Astrocyte (in vitro differentiated cells and primary cell): ENCODE measurements at regions not wholly inside any gene's neighbourhood (a gene's known extent, or its start where the extent isn't known, plus 50 kb on each side); places are given as distances from the start of the nearest gene placed in this dataset.

ENCODE experiments used
- DNase-seq: peaks from one replicate; pipeline ENCODE4 v3.0.0-alpha.2; 2010; ENCODE audit warnings: low read depth
- FAIRE-seq: peaks from 2 replicates; lab custom pipeline; 2011; peaks lifted over from hg19 to GRCh38; lab: Jason Lieb, UNC
- H2AFZ ChIP-seq: 2 replicates; pipeline ENCODE4 v1.6.0; 2012; ENCODE audit warnings: low read depth, low read length, inconsistent platforms
- H3K27ac ChIP-seq: 2 replicates; pipeline ENCODE4 v1.5.1; 2011; ENCODE audit warnings: low read depth, low read length, inconsistent platforms
- H3K27me3 ChIP-seq: 2 replicates; pipeline ENCODE4 v1.6.0; 2011; ENCODE audit warnings: low read length, inconsistent platforms; ENCODE audit not compliant: insufficient read depth
- H3K36me3 ChIP-seq: 2 replicates; pipeline ENCODE4 v1.5.1; 2011; ENCODE audit warnings: low read length, inconsistent platforms; ENCODE audit not compliant: insufficient read depth
- H3K4me1 ChIP-seq: 2 replicates; pipeline ENCODE4 v1.5.1; 2011; ENCODE audit warnings: low read length, inconsistent platforms; ENCODE audit not compliant: insufficient read depth
- H3K4me2 ChIP-seq: 2 replicates; pipeline ENCODE4 v1.6.0; 2012; ENCODE audit warnings: low read length, inconsistent platforms
- H3K4me3 ChIP-seq: 2 replicates; pipeline ENCODE4 v1.5.1; 2011; ENCODE audit warnings: low read depth, mild to moderate bottlenecking, low read length, inconsistent platforms; ENCODE audit not compliant: insufficient read depth
- H3K79me2 ChIP-seq: 2 replicates; pipeline ENCODE4 v1.6.0; 2012; ENCODE audit warnings: mild to moderate bottlenecking, low read length, inconsistent platforms; ENCODE audit not compliant: insufficient read depth
- H3K9ac ChIP-seq: 2 replicates; pipeline ENCODE4 v1.6.0; 2012; ENCODE audit warnings: mild to moderate bottlenecking, low read length, inconsistent platforms
- H3K9me3 ChIP-seq: 2 replicates; pipeline ENCODE4 v1.5.1; 2012; ENCODE audit warnings: low read depth, mild to moderate bottlenecking, low read length, inconsistent platforms; ENCODE audit not compliant: insufficient read depth
- H4K20me1 ChIP-seq: 2 replicates; pipeline ENCODE4 v1.6.0; 2012; ENCODE audit warnings: low read length, inconsistent platforms; ENCODE audit not compliant: insufficient read depth
- H3K27ac Mint-ChIP-seq: one replicate; pipeline ENCODE4 v1.8.0; 2021; ENCODE audit warnings: mild to moderate bottlenecking, mixed read lengths; ENCODE audit not compliant: unreplicated experiment
- H3K27me3 Mint-ChIP-seq: one replicate; pipeline ENCODE4 v1.8.0; 2021; ENCODE audit warnings: low read depth, mixed read lengths; ENCODE audit not compliant: unreplicated experiment
- H3K36me3 Mint-ChIP-seq: one replicate; pipeline ENCODE4 v1.8.0; 2021; ENCODE audit warnings: low read depth, mixed read lengths; ENCODE audit not compliant: unreplicated experiment
- H3K4me1 Mint-ChIP-seq: one replicate; pipeline ENCODE4 v1.8.0; 2021; ENCODE audit warnings: low read depth, mixed read lengths; ENCODE audit not compliant: unreplicated experiment
- H3K4me3 Mint-ChIP-seq: one replicate; pipeline ENCODE4 v1.8.0; 2021; ENCODE audit warnings: mild to moderate bottlenecking, moderate library complexity, mixed read lengths; ENCODE audit not compliant: unreplicated experiment
- H3K9me3 Mint-ChIP-seq: one replicate; pipeline ENCODE4 v1.8.0; 2021; ENCODE audit warnings: mild to moderate bottlenecking, mixed read lengths; ENCODE audit not compliant: unreplicated experiment
- EZH2 ChIP-seq: IDR thresholded peaks from 2 replicates; pipeline ENCODE4 v1.6.1; 2012; ENCODE audit warnings: mild to moderate bottlenecking, low read length, inconsistent platforms; ENCODE audit not compliant: insufficient read depth
- TF ChIP-seq, protein P1 (sequence below): IDR thresholded peaks from 2 replicates; pipeline ENCODE4 v1.5.1; 2011; ENCODE audit warnings: low read depth, mild to moderate bottlenecking, inconsistent platforms, low read length, moderate library complexity; ENCODE audit not compliant: insufficient read depth

DNA sequence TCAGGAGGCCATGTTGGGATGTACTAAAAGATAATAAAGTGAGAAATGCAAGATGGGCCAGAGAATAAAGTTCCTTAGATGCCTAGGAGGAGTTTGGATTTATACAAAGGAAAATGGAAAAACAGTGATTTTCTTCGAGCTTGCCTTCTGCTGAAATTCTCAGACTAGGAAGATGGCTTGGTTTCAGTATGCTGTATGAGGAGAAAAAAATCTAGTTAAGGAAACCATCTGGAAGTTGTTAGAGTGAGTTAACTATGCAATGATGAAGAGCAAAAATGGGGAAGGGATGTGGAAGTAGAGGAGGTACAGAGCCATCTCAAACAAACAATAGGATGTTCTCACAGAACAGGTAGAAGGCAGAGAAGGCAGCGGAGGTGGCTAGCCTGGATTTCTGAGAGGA, 162.9 kb upstream of the FTMT start:
- H3K9me3 Mint-ChIP-seq = no peaks in the 10 kb centered on the region
- Histone ChIP-seq H3K36me3 (no peaks in the 10 kb centered on the region), H3K79me2 (no peaks in the 10 kb centered on the region), H3K9ac (no peak overlapping the region), H4K20me1 (no peaks in the 10 kb centered on the region), H2AFZ (no peak overlapping the region), H3K27me3 (no peaks in the 10 kb centered on the region), H3K27ac (no peak overlapping the region), H3K4me3 (no peak overlapping the region), H3K4me2 (no peak overlapping the region), H3K4me1 (no peaks in the 10 kb centered on the region), H3K9me3 (no peaks in the 10 kb centered on the region)
- peaks cover 9% of the 10 kb centered on the region for H3K4me1 Mint-ChIP-seq
- no peak overlapping the region for H3K4me3 Mint-ChIP-seq
- H3K27me3 Mint-ChIP-seq = no peaks in the 10 kb centered on the region
- H3K27ac Mint-ChIP-seq = no peak overlapping the region
- no peak for TF ChIP-seq EZH2
- TF ChIP-seq, protein P1, sequence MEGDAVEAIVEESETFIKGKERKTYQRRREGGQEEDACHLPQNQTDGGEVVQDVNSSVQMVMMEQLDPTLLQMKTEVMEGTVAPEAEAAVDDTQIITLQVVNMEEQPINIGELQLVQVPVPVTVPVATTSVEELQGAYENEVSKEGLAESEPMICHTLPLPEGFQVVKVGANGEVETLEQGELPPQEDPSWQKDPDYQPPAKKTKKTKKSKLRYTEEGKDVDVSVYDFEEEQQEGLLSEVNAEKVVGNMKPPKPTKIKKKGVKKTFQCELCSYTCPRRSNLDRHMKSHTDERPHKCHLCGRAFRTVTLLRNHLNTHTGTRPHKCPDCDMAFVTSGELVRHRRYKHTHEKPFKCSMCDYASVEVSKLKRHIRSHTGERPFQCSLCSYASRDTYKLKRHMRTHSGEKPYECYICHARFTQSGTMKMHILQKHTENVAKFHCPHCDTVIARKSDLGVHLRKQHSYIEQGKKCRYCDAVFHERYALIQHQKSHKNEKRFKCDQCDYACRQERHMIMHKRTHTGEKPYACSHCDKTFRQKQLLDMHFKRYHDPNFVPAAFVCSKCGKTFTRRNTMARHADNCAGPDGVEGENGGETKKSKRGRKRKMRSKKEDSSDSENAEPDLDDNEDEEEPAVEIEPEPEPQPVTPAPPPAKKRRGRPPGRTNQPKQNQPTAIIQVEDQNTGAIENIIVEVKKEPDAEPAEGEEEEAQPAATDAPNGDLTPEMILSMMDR = no peak
- DNase-seq = no peak
- H3K36me3 Mint-ChIP-seq = no peaks in the 10 kb centered on the region
- no peak for FAIRE-seq

DNA sequence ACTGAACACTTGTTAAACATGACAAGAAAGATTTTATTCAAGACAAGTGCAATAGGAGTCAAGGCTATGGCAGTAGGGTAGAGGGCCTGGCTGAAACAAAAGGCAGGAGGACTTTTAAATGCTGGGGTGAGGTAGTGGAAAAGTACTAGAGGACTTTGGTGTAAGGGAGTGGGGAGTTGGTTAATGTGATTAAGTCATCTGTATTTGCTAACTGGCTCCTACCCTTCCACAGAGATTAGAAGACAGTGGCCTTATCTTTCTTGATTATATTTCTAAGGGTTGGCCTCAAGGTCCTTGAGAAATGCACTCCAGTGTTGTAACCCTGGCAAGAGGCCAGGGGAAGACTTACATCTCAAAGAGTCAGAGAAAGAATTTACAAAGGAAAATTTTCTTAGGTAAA, 160.2 kb upstream of the FTMT start:
- TF ChIP-seq, protein P1 = no peak
- TF ChIP-seq EZH2 = no peak
- Mint-ChIP-seq H3K9me3 (no peaks in the 10 kb centered on the region), H3K27me3 (no peaks in the 10 kb centered on the region), H3K27ac (no peak overlapping the region), H3K4me3 (no peak overlapping the region), H3K36me3 (no peaks in the 10 kb centered on the region), H3K4me1 (peaks cover 9% of the 10 kb centered on the region)
- FAIRE-seq = no peak
- no peaks in the 10 kb centered on the region for H4K20me1 ChIP-seq
- no peak overlapping the region for H2AFZ ChIP-seq
- no peaks in the 10 kb centered on the region for H3K36me3 ChIP-seq
- H3K4me3 ChIP-seq = no peak overlapping the region
- no peak overlapping the region for H3K27ac ChIP-seq
- no peaks in the 10 kb centered on the region for H3K4me1 ChIP-seq
- no peak overlapping the region for H3K4me2 ChIP-seq
- H3K27me3 ChIP-seq = no peaks in the 10 kb centered on the region
- H3K79me2 ChIP-seq = no peaks in the 10 kb centered on the region
- no peak for DNase-seq
- no peak overlapping the region for H3K9ac ChIP-seq
- no peaks in the 10 kb centered on the region for H3K9me3 ChIP-seq

DNA sequence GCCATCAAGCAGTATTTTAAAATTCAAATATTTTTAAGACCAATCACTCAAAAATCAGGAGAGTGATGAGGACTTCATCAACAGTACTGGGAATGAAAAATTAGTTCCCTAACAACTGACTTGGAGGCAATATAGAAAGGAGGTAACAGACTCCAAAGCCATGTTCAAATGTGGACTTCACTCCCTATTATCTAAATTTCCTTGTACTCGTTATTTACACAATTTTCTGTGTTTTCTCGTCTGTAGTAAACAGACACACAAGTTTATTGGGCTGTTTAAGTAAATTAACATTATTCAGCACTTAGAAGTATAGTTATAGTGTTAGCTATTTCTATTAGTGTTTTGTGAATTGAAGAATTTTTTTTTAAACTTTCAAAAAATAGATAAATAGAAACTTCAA, 159.5 kb upstream of the FTMT start:
- Histone ChIP-seq H4K20me1 (no peaks in the 10 kb centered on the region), H3K79me2 (no peaks in the 10 kb centered on the region), H3K36me3 (no peaks in the 10 kb centered on the region), H3K9me3 (no peaks in the 10 kb centered on the region), H3K4me3 (no peak overlapping the region), H3K4me2 (no peak overlapping the region), H2AFZ (no peak overlapping the region), H3K9ac (no peak overlapping the region), H3K27me3 (no peaks in the 10 kb centered on the region), H3K4me1 (no peaks in the 10 kb centered on the region), H3K27ac (no peak overlapping the region)
- Mint-ChIP-seq H3K27ac (no peak overlapping the region), H3K27me3 (no peaks in the 10 kb centered on the region), H3K9me3 (no peaks in the 10 kb centered on the region), H3K4me3 (no peak overlapping the region), H3K36me3 (no peaks in the 10 kb centered on the region), H3K4me1 (peaks cover 9% of the 10 kb centered on the region)
- FAIRE-seq (no peak), DNase-seq (no peak)
- no peak for TF ChIP-seq EZH2
- TF ChIP-seq, protein P1 = no peak
